ENCODE measurements at regions not wholly inside any gene's neighbourhood (a gene's known extent, or its start where the extent isn't known, plus 50 kb on each side); places are given as distances from the start of the nearest gene placed in this dataset.

DNA sequence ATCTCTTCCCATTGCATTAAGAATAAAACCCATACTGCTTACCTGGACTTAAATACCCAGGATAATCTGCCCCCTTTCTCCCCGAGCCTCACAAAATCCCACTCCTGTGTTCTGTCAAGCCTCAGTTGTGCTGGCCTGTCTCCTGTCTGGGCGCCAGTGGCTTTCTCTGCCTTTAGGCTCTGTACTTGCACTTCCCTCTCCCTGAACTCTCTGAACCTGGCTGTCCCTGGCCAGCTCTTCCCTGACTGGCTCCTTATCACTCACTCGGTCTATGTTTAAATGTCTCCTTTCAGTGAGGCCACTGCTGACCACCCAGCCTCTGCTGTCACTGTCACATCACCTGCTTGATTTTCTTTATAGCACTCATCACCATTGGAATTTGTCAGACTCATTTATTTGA is 382.7 kb upstream of the PPP2R3A start:
- TF ChIP-seq, protein P1, sequence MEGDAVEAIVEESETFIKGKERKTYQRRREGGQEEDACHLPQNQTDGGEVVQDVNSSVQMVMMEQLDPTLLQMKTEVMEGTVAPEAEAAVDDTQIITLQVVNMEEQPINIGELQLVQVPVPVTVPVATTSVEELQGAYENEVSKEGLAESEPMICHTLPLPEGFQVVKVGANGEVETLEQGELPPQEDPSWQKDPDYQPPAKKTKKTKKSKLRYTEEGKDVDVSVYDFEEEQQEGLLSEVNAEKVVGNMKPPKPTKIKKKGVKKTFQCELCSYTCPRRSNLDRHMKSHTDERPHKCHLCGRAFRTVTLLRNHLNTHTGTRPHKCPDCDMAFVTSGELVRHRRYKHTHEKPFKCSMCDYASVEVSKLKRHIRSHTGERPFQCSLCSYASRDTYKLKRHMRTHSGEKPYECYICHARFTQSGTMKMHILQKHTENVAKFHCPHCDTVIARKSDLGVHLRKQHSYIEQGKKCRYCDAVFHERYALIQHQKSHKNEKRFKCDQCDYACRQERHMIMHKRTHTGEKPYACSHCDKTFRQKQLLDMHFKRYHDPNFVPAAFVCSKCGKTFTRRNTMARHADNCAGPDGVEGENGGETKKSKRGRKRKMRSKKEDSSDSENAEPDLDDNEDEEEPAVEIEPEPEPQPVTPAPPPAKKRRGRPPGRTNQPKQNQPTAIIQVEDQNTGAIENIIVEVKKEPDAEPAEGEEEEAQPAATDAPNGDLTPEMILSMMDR (IDR thresholded peaks at IDR 0.05), result no peak
- no peak for TF ChIP-seq POLR2A (IDR thresholded peaks at IDR 0.05)

All from uterus (tissue), 2 donors.